H1 (cell line): ENCODE measurements at regions not wholly inside any gene's neighbourhood (a gene's known extent, or its start where the extent isn't known, plus 50 kb on each side); places are given as distances from the start of the nearest gene placed in this dataset.

ENCODE experiments used
- CTCF ChIA-PET: fragments of 300-600 bp; sonication (Branson Sonifier 250); formaldehyde crosslinking; loops from one replicate; lab custom pipeline; 2021; ENCODE audit not compliant: partially characterized antibody; lab: Charles Lee
- POLR2A ChIA-PET: fragments of 300-600 bp; sonication (Branson Sonifier 250); formaldehyde crosslinking; loops from one replicate; lab custom pipeline; 2021; ENCODE audit warnings: inconsistent platforms; ENCODE audit not compliant: partially characterized antibody; lab: Charles Lee
- DNase-seq, 2 experiments: peaks; one replicate each; pipeline versions ENCODE4 v3.0.0 to v3.0.0-alpha.2; 2010 to 2022; ENCODE audit warnings: low spot score in 2 of 2, low read depth in 1 of 2, mixed read lengths in 1 of 2
- FAIRE-seq: peaks from 2 replicates; lab custom pipeline; 2011; peaks lifted over from hg19 to GRCh38; lab: Jason Lieb, UNC
- H2AFZ ChIP-seq: 2 replicates; pipeline ENCODE4 v1.8.1; 2012; ENCODE audit warnings: low read length, inconsistent platforms
- H2AK5ac ChIP-seq: 2 replicates; pipeline ENCODE4 v1.6.1; 2013; ENCODE audit warnings: low read depth, low read length
- H2BK120ac ChIP-seq: replicated peaks from 2 replicates; pipeline ENCODE3; 2013; ENCODE audit warnings: low read depth, low read length, inconsistent platforms
- H2BK12ac ChIP-seq: 2 replicates; pipeline ENCODE4 v1.6.1; 2013; ENCODE audit warnings: low read depth, low read length
- H2BK15ac ChIP-seq: 2 replicates; pipeline ENCODE4 v1.6.1; 2013; ENCODE audit warnings: low read length
- H2BK20ac ChIP-seq: 2 replicates; pipeline ENCODE4 v1.6.1; 2013; ENCODE audit warnings: low read length
- H2BK5ac ChIP-seq: 2 replicates; pipeline ENCODE4 v1.6.1; 2013; ENCODE audit warnings: low read depth, low read length
- H3K14ac ChIP-seq: 2 replicates; pipeline ENCODE4 v1.6.1; 2013; ENCODE audit warnings: inconsistent platforms; ENCODE audit not compliant: insufficient read length
- H3K18ac ChIP-seq: 2 replicates; pipeline ENCODE4 v1.6.1; 2013; ENCODE audit warnings: low read length; ENCODE audit errors: extremely low read depth
- H3K23ac ChIP-seq: 2 replicates; pipeline ENCODE4 v1.6.1; 2013; ENCODE audit warnings: inconsistent platforms; ENCODE audit not compliant: insufficient read length
- H3K23me2 ChIP-seq: 2 replicates; pipeline ENCODE4 v1.6.1; 2013; ENCODE audit warnings: low read depth, low read length
- H3K27ac ChIP-seq: 2 replicates; pipeline ENCODE4 v1.6.1; 2011; ENCODE audit warnings: low read depth, low read length, inconsistent platforms
- H3K27me3 ChIP-seq, 4 experiments: replicated peaks in 1 of 4; 1 replicate in 1 of 4; 2 replicates in 3 of 4; pipeline versions ENCODE4 v1.6.1 to v1.8.1; 2011 to 2013; ENCODE audit warnings: low read length in 3 of 4, mild to moderate bottlenecking in 3 of 4, inconsistent platforms in 2 of 4, mixed read lengths in 2 of 4, moderate library complexity in 1 of 4; ENCODE audit not compliant: control insufficient read depth in 3 of 4, insufficient read depth in 3 of 4; ENCODE audit errors: extremely low read depth in 1 of 4
- H3K36me3 ChIP-seq, 4 experiments: 2 replicates each; pipeline versions ENCODE4 v1.6.1 to v1.8.1; 2011 to 2013; ENCODE audit warnings: mild to moderate bottlenecking in 4 of 4, low read length in 3 of 4, moderate library complexity in 2 of 4, control low read depth in 1 of 4, inconsistent platforms in 1 of 4; ENCODE audit not compliant: insufficient read depth in 4 of 4, control insufficient read depth in 2 of 4
- H3K4ac ChIP-seq: replicated peaks from 2 replicates; pipeline ENCODE3; 2013; ENCODE audit warnings: low read length, low read depth, mixed read lengths, inconsistent platforms; ENCODE audit not compliant: insufficient read length
- H3K4me1 ChIP-seq, 4 experiments: replicated peaks in 1 of 4; 1 replicate in 1 of 4; 2 replicates in 3 of 4; pipeline versions ENCODE4 v1.6.1 to v1.8.1; 2011 to 2013; ENCODE audit warnings: low read length in 3 of 4, inconsistent platforms in 2 of 4, mixed read lengths in 1 of 4; ENCODE audit not compliant: insufficient read depth in 4 of 4, control insufficient read depth in 3 of 4
- H3K4me2 ChIP-seq, 2 experiments: 2 replicates each; pipeline versions ENCODE4 v1.6.1 to v1.8.1; 2011 to 2013; ENCODE audit warnings: low read depth in 2 of 2, low read length in 2 of 2, control low read depth in 1 of 2, inconsistent platforms in 1 of 2, mild to moderate bottlenecking in 1 of 2; ENCODE audit not compliant: insufficient read depth in 1 of 2
- H3K4me3 ChIP-seq, 4 experiments: fragments of 200-600, 300-600 bp in 1 of 4; sonication (generic), shearing (Covaris generic), sonication (Bioruptor Twin) in 1 of 4; 2 replicates each; pipeline versions ENCODE4 v1.5.1 to v1.8.1; 2011 to 2016; ENCODE audit warnings: low read length in 4 of 4, low read depth in 3 of 4, control low read depth in 2 of 4, inconsistent platforms in 2 of 4, mild to moderate bottlenecking in 2 of 4, mixed read lengths in 1 of 4, moderate library complexity in 1 of 4; ENCODE audit not compliant: insufficient read depth in 2 of 4; ENCODE audit errors: extremely low read depth in 1 of 4
- H3K56ac ChIP-seq: replicated peaks from 2 replicates; pipeline ENCODE3; 2013; ENCODE audit warnings: low read depth, mild to moderate bottlenecking, mixed read lengths, low read length, inconsistent platforms; ENCODE audit not compliant: insufficient read length
- H3K79me1 ChIP-seq: 2 replicates; pipeline ENCODE4 v1.6.1; 2013; ENCODE audit warnings: low read depth, low read length, control low read depth
- H3K79me2 ChIP-seq, 2 experiments: 2 replicates each; pipeline versions ENCODE4 v1.6.1 to v1.8.1; 2012 to 2013; ENCODE audit warnings: low read length in 2 of 2, mild to moderate bottlenecking in 2 of 2, inconsistent platforms in 1 of 2; ENCODE audit not compliant: insufficient read depth in 2 of 2, control insufficient read depth in 1 of 2
- H3K9ac ChIP-seq, 4 experiments: replicated peaks in 1 of 4; 1 replicate in 1 of 4; 2 replicates in 3 of 4; pipeline versions ENCODE4 v1.6.1 to v1.8.1; 2011 to 2013; ENCODE audit warnings: low read depth in 3 of 4, low read length in 3 of 4, control low read depth in 2 of 4, mild to moderate bottlenecking in 2 of 4, moderate library complexity in 2 of 4, inconsistent platforms in 1 of 4; ENCODE audit errors: extremely low read depth in 1 of 4
- H3K9me3 ChIP-seq, 2 experiments: 2 replicates each; pipeline versions ENCODE4 v1.6.1 to v1.8.1; 2012 to 2013; ENCODE audit warnings: mild to moderate bottlenecking in 2 of 2, moderate library complexity in 2 of 2, control low read depth in 1 of 2, inconsistent platforms in 1 of 2, low read depth in 1 of 2, low read length in 1 of 2, mixed read lengths in 1 of 2; ENCODE audit not compliant: insufficient read depth in 2 of 2
- H4K20me1 ChIP-seq, 2 experiments: replicated peaks in 1 of 2; 2 replicates each; pipeline versions ENCODE3 to v1.8.1; 2011 to 2013; ENCODE audit warnings: inconsistent platforms in 2 of 2, low read length in 2 of 2, mild to moderate bottlenecking in 1 of 2; ENCODE audit not compliant: insufficient read depth in 2 of 2, control insufficient read depth in 1 of 2
- H4K5ac ChIP-seq: 2 replicates; pipeline ENCODE4 v1.6.1; 2013; ENCODE audit warnings: low read length, low read depth, mixed read lengths, inconsistent platforms; ENCODE audit not compliant: insufficient read length
- H4K8ac ChIP-seq: 2 replicates; pipeline ENCODE4 v1.8.0; 2013; ENCODE audit warnings: mild to moderate bottlenecking, moderate library complexity, low read length, inconsistent platforms; ENCODE audit not compliant: insufficient read depth; ENCODE audit errors: extremely low read depth
- H4K91ac ChIP-seq: replicated peaks from 2 replicates; pipeline ENCODE3; 2013; ENCODE audit warnings: low read length, mixed read lengths, inconsistent platforms; ENCODE audit not compliant: insufficient read length
- BCL11A ChIP-seq, 2 experiments: IDR thresholded peaks; one replicate each; pipeline ENCODE4 v1.6.1; 2011; ENCODE audit warnings: low read depth in 2 of 2, low read length in 2 of 2, mild to moderate bottlenecking in 2 of 2
- EP300 ChIP-seq, 2 experiments: IDR thresholded peaks; 1 replicate in 1 of 2; 2 replicates in 1 of 2; pipeline ENCODE4 v1.6.1; 2011 to 2012; ENCODE audit warnings: low read depth in 2 of 2, low read length in 2 of 2, mild to moderate bottlenecking in 2 of 2, borderline replicate concordance in 1 of 2, inconsistent platforms in 1 of 2, moderate library complexity in 1 of 2
- KDM5A ChIP-seq: fragments of 200-600 bp; IDR thresholded peaks from 2 replicates; pipeline ENCODE4 v1.7.1; 2012; ENCODE audit warnings: mild to moderate bottlenecking, low read length, inconsistent platforms, mixed read lengths
- POU5F1 ChIP-seq: IDR thresholded peaks from 2 replicates; pipeline ENCODE4 v1.6.1; 2011; ENCODE audit warnings: low read depth, mild to moderate bottlenecking, low read length, moderate library complexity
- SUZ12 ChIP-seq: fragments of 200-600 bp; sonication (generic); IDR thresholded peaks from 2 replicates; pipeline ENCODE4 v1.6.1; 2012; ENCODE audit warnings: mild to moderate bottlenecking, inconsistent platforms, low read length, moderate library complexity, mixed read lengths

DNA sequence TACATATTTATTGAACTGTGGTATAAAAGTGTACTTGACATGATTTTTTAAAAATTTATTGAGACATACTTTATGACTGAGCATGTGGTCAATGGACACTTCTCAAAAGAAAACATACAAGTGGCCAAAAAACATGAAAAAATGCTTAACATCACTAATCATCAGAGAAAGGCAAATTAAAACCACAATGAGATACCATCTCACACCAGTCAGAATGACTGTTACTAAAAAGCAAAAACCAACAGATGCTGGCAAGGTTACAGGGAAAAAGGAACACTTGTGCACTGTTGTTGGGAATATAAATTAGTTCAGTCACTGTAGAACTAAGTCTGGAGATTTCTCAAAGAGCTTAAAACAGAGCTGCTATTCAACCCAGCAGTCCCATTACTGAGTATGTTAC, 1177.6 kb downstream of the GALC start:
- Histone ChIP-seq H3K23me2 (no peaks in the 10 kb centered on the region), H2AK5ac (no peak overlapping the region), H3K14ac (no peak overlapping the region), H3K9me3 (no peaks in the 10 kb centered on the region), H3K4me1 (no peaks in the 10 kb centered on the region), H2AFZ (no peak overlapping the region), H4K5ac (no peak overlapping the region), H2BK20ac (no peak overlapping the region), H3K9ac (no peak overlapping the region), H3K56ac (no peak overlapping the region), H4K20me1 (no peaks in the 10 kb centered on the region), H3K27me3 (no peaks in the 10 kb centered on the region), H3K18ac (no peak overlapping the region), H3K36me3 (no peaks in the 10 kb centered on the region), H2BK15ac (no peak overlapping the region), H2BK12ac (no peak overlapping the region), H4K91ac (no peak overlapping the region), H3K4me3 (no peak overlapping the region), H2BK120ac (no peak overlapping the region), H3K27ac (no peak overlapping the region), H3K79me1 (no peaks in the 10 kb centered on the region), H2BK5ac (no peak overlapping the region), H3K4me2 (no peak overlapping the region), H3K79me2 (no peaks in the 10 kb centered on the region), H3K23ac (no peak overlapping the region), H4K8ac (no peak overlapping the region), H3K4ac (no peak overlapping the region)
- ChIA-PET CTCF (no interaction called here), POLR2A (no interaction called here)
- TF ChIP-seq SUZ12 (no peak), BCL11A (IDR thresholded peaks at IDR 0.05; ENCODE audit: low read depth in 2 of 2, low read length in 2 of 2) (no peak), KDM5A (no peak), POU5F1 (no peak), EP300 (IDR thresholded peaks at IDR 0.05; ENCODE audit: borderline replicate concordance in 1 of 2, low read depth in 2 of 2, low read length in 2 of 2) (no peak)
- DNase-seq, result no peak
- FAIRE-seq, result no peak
